ENCODE measurements at regions not wholly inside any gene's neighbourhood (a gene's known extent, or its start where the extent isn't known, plus 50 kb on each side); places are given as distances from the start of the nearest gene placed in this dataset.

- DNase-seq (ENCODE audit: low read depth), result no peak
These were observed 261.3 kb downstream of the COX7C start for GRCh38 chr5:86879086-86879485.

GRCh38 chr5:86880344-86880743 is 262.6 kb downstream of the COX7C start:
- no peak for DNase-seq (ENCODE audit: low read depth)

GRCh38 chr5:86880785-86881492 is 263.2 kb downstream of the COX7C start:
- peak; percentile 2 for DNase-seq (ENCODE audit: low read depth)

GRCh38 chr5:86881493-86882090 is 263.9 kb downstream of the COX7C start:
- DNase-seq (ENCODE audit: low read depth), result no peak

- DNase-seq (ENCODE audit: low read depth), result no peak
These were observed 266.9 kb downstream of the COX7C start for GRCh38 chr5:86884608-86885007.

GRCh38 chr5:86885011-86885410 is 267.3 kb downstream of the COX7C start:
- no peak for DNase-seq (ENCODE audit: low read depth)

GRCh38 chr5:86885489-86886230 is 267.9 kb downstream of the COX7C start:
- no peak for DNase-seq (ENCODE audit: low read depth)

GRCh38 chr5:86890375-86890774 is 272.6 kb downstream of the COX7C start:
- no peak for DNase-seq (ENCODE audit: low read depth)

GRCh38 chr5:86894056-86894455 is 276.3 kb downstream of the COX7C start:
- DNase-seq (ENCODE audit: low read depth), result no peak

- DNase-seq (ENCODE audit: low read depth), result no peak
These were observed 279.2 kb downstream of the COX7C start for GRCh38 chr5:86896916-86897315.

GRCh38 chr5:86909418-86910295 is 291.9 kb downstream of the COX7C start:
- DNase-seq (ENCODE audit: low read depth), result no peak

- DNase-seq (ENCODE audit: low read depth), result no peak
These were observed 299.4 kb downstream of the COX7C start for GRCh38 chr5:86917117-86917579.

- no peak for DNase-seq (ENCODE audit: low read depth)
These were observed 300.5 kb downstream of the COX7C start for GRCh38 chr5:86918246-86918645.

GRCh38 chr5:86926033-86926432 is 308.3 kb downstream of the COX7C start:
- no peak for DNase-seq (ENCODE audit: low read depth)

GRCh38 chr5:86929123-86929766 is 311.5 kb downstream of the COX7C start:
- no peak for DNase-seq (ENCODE audit: low read depth)

- no peak for DNase-seq (ENCODE audit: low read depth)
These were observed 315.9 kb upstream of the RASA1 start for GRCh38 chr5:86951761-86952160.

GRCh38 chr5:86964889-86965288 is 302.8 kb upstream of the RASA1 start:
- no peak for DNase-seq (ENCODE audit: low read depth)

GRCh38 chr5:86968301-86968753 is 299.4 kb upstream of the RASA1 start:
- no peak for DNase-seq (ENCODE audit: low read depth)

GRCh38 chr5:86970361-86970760 is 297.3 kb upstream of the RASA1 start:
- DNase-seq (ENCODE audit: low read depth), result no peak

- DNase-seq (ENCODE audit: low read depth), result no peak
These were observed 296.6 kb upstream of the RASA1 start for GRCh38 chr5:86971034-86971571.

GRCh38 chr5:86974955-86975354 is 292.7 kb upstream of the RASA1 start:
- DNase-seq (ENCODE audit: low read depth), result no peak

Measured in T follicular helper cell (primary cell).